HEK293T (cell line): ENCODE measurements at regions not wholly inside any gene's neighbourhood (a gene's known extent, or its start where the extent isn't known, plus 50 kb on each side); places are given as distances from the start of the nearest gene placed in this dataset.

ENCODE experiments used
- ARNT ChIP-seq: fragments of 450-650 bp; IDR thresholded peaks from 2 replicates; pipeline ENCODE4 v1.6.1; 2017; ENCODE audit warnings: mild to moderate bottlenecking
- ELF4 ChIP-seq: fragments of 450-650 bp; IDR thresholded peaks from 2 replicates; pipeline ENCODE4 v1.6.1; 2017; ENCODE audit warnings: antibody characterized with exemption
- FOXA1 ChIP-seq: fragments of 450-650 bp; IDR thresholded peaks from 2 replicates; pipeline ENCODE4 v1.6.1; 2016; ENCODE audit warnings: mild to moderate bottlenecking
- FOXK2 ChIP-seq: fragments of 450-650 bp; IDR thresholded peaks from 2 replicates; pipeline ENCODE4 v1.6.1; 2016; ENCODE audit warnings: mild to moderate bottlenecking
- HDGF ChIP-seq: fragments of 450-650 bp; IDR thresholded peaks from 2 replicates; pipeline ENCODE4 v1.6.1; 2017; ENCODE audit warnings: antibody characterized with exemption, borderline replicate concordance
- NFRKB ChIP-seq: fragments of 450-650 bp; IDR thresholded peaks from 2 replicates; pipeline ENCODE4 v1.6.1; 2016; ENCODE audit warnings: mild to moderate bottlenecking, moderate library complexity
- PKNOX1 ChIP-seq: fragments of 450-650 bp; IDR thresholded peaks from 2 replicates; pipeline ENCODE4 v1.6.1; 2016
- TARDBP ChIP-seq: fragments of 450-650 bp; IDR thresholded peaks from 2 replicates; pipeline ENCODE4 v1.6.1; 2016

- no peak for TF ChIP-seq ELF4
- TF ChIP-seq PKNOX1, result no peak
- TF ChIP-seq FOXA1, result no peak
- TF ChIP-seq HDGF, result no peak
- no peak for TF ChIP-seq NFRKB
- TF ChIP-seq FOXK2, result no peak
- TF ChIP-seq TARDBP, result no peak
- no peak for TF ChIP-seq ARNT
These were observed 377.4 kb downstream of the HTR7 start for GRCh38 chr10:90480466-90480865.
